ENCODE measurements at regions not wholly inside any gene's neighbourhood (a gene's known extent, or its start where the extent isn't known, plus 50 kb on each side); places are given as distances from the start of the nearest gene placed in this dataset.

GRCh38 chr10:3016016-3016415 is 51.3 kb upstream of the PFKP start:
- no peak for DNase-seq

- DNase-seq: no peak
Observed at GRCh38 chr10:3014968-3015367, 52.4 kb upstream of the PFKP start.

- DNase-seq: no peak
Observed at GRCh38 chr10:3012223-3012622, 55.1 kb upstream of the PFKP start.

GRCh38 chr10:3010816-3011460 is 56.4 kb upstream of the PFKP start:
- DNase-seq: no peak

- no peak for DNase-seq
Observed at GRCh38 chr10:3010334-3010733, 57.0 kb upstream of the PFKP start.

GRCh38 chr10:3009341-3009740 is 58.0 kb upstream of the PFKP start:
- no peak for DNase-seq

GRCh38 chr10:3008518-3009195 is 58.7 kb upstream of the PFKP start:
- no peak for DNase-seq

- DNase-seq: no peak
Observed at GRCh38 chr10:3006607-3007006, 60.7 kb upstream of the PFKP start.

- DNase-seq: no peak
Observed at GRCh38 chr10:3006093-3006492, 61.3 kb upstream of the PFKP start.

- DNase-seq: no peak
Observed at GRCh38 chr10:3002304-3002703, 65.0 kb upstream of the PFKP start.

- no peak for DNase-seq
Observed at GRCh38 chr10:3000048-3000447, 67.3 kb upstream of the PFKP start.

- no peak for DNase-seq
Observed at GRCh38 chr10:2994221-2994961, 73.0 kb upstream of the PFKP start.

GRCh38 chr10:2993636-2994035 is 73.7 kb upstream of the PFKP start:
- no peak for DNase-seq

GRCh38 chr10:2992401-2993198 is 74.7 kb upstream of the PFKP start:
- DNase-seq: no peak

GRCh38 chr10:2990764-2991163 is 76.6 kb upstream of the PFKP start:
- DNase-seq: no peak

- no peak for DNase-seq
Observed at GRCh38 chr10:2989292-2989947, 77.9 kb upstream of the PFKP start.

GRCh38 chr10:2987185-2987768 is 80.1 kb upstream of the PFKP start:
- DNase-seq: no peak

- no peak for DNase-seq
Observed at GRCh38 chr10:2986391-2986801, 81.0 kb upstream of the PFKP start.

GRCh38 chr10:2985729-2986232 is 81.6 kb upstream of the PFKP start:
- DNase-seq: no peak

GRCh38 chr10:2984682-2985081 is 82.7 kb upstream of the PFKP start:
- DNase-seq: no peak

GRCh38 chr10:2982146-2982545 is 85.2 kb upstream of the PFKP start:
- DNase-seq: no peak

GRCh38 chr10:2981361-2981801 is 86.0 kb upstream of the PFKP start:
- no peak for DNase-seq

Data from KG1 (cell line).